Activated effector memory CD4-positive, alpha-beta T cell treated with anti-CD3 and anti-CD28 coated beads, Interleukin-2, amount 50 U/mL, for 16 hours (primary cell): ENCODE measurements at regions not wholly inside any gene's neighbourhood (a gene's known extent, or its start where the extent isn't known, plus 50 kb on each side); places are given as distances from the start of the nearest gene placed in this dataset.
"Not testable (repeated sequence)": the region's sequence is repeated elsewhere in the genome, so short reads cannot be mapped to it uniquely, and the experiment has no call there.

Source experiments
- DNase-seq: peaks from one replicate; pipeline ENCODE4 v3.0.0-alpha.2; 2020

- DNase-seq, result no peak
Observed at GRCh38 chr1:93773049-93773838, 91.6 kb upstream of the BCAR3 start.

DNA sequence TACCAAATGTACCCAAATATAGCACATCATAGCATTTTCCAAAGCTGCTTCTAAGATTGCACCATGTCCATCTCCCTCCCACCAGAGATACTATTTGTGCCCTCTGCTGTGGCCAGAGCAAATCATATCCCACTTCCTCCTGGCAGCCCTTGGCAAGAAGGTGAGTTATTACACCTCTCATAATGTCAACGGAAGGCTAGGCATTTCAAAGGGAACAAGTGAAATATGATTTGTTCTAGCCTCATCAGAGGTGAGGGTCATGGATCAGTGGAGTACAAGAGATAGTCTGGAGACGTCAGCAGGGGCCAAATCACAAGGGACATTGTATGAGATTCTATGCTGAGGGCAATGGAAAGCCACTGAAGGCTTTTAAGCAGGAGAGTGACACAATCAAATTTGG is 90.2 kb upstream of the BCAR3 start:
- no peak for DNase-seq

DNA sequence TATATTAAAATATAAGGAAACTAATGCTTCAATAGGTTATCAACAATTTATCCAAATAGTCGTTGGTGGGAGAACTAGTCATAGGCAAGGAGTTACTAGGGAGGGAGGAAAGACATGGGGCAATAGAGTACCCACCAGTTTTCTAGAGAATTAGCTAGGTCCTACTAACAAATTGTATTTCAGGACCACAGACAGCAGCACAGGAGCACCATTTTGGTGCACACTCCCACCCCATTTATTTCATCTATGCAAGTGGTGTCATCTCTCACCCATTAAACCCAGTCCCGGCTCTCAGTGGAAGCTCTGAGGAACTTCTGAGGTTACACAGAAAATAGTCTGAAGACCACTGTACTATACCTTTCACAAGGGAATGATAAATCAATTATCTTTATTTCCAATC is 89.0 kb upstream of the BCAR3 start:
- DNase-seq, result no peak

GRCh38 chr1:93769777-93770176 is 88.1 kb upstream of the BCAR3 start:
- DNase-seq, result no peak

DNA sequence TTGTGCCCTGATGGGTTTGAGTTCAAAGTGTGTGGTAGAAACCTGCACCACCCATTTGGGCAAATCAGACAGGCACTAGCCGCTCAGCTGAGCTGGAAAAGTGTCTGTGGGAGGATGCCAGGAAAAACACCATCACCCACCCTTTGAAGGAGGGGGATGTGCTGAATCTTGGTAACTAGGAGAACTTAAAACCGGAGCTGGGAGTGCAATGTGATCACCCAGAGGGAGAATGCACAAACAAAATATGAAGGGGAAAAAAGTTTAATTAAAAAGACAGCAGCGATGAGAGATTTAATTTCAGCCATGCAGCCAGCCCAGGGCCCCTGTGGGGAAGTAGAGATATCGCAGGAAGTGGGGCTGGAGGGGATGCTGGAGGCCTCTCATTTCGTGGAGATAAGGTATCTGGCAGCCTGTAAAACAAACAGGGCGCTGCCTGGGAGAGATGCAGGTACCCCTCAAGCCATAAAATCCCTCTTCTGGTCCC is 86.8 kb upstream of the BCAR3 start:
- DNase-seq, result no peak

- no peak for DNase-seq
Observed at GRCh38 chr1:93766451-93766850, 84.8 kb upstream of the BCAR3 start.

DNA sequence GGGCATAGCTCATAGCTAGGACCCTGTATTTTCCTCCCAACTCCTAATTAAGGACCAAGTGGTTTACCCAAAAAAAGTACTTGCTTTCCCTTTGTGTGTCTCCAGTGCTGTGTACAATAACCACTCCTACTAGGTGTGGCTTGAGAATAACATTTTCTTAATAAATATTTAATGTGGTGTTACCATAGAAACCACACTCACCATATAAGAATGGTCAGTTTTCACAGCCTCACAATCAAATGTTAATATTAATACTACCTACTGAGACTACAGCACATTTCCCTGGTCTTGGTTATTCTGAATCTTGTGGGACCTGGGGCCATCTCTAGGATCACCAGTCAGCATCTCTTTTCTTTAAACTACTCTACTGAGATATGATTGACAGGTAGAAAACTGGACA is 83.5 kb upstream of the BCAR3 start:
- no peak for DNase-seq

DNA sequence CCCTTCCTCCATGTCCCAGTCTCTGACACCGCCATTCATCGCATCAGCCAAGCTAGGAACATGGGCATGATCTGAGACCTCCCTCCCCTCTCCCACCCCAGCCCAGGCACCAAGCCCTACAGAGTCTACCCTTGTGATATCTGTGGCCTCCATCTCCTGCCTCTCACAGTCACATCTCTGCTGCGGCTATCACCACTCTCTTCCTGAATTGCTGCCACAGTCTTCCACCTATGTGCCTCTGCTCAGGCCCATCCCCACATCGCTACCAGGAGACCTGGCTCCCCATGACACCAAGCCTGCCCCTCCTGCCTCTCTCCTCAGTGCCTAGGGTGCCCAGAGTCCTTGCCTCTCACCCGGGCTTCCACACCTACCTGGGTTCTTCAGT is 82.7 kb upstream of the BCAR3 start:
- no peak for DNase-seq

DNA sequence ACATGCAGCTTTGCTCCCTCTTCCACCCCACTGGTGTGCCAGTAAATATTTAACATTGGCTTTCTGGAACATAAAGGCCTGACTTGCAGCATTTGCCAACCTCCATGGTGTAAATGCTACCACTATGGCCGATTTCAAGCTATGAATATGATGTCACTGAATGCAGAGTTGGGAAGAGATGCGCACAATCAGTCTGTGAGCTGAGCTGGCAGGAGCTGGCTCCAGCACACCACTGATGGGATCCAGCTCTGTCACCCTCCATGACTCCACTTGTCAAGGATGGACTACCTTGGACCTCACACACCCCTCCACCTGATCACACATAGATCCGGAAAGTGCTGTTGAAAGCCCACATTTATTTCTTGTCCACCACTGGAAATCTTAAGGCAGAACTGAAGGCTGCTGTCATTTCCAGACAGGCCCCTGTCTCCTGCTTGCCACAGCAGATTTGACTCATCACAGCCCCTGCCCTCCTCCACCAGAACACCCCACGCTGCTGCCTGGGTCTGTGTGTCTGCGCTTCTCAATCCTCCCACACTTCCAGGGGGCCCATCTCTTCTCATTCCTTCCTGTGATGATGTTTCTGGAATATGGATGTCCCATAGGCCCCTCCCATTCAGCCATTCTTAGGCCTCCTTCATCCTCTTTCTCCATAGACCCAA is 82.2 kb upstream of the BCAR3 start:
- no peak for DNase-seq

DNA sequence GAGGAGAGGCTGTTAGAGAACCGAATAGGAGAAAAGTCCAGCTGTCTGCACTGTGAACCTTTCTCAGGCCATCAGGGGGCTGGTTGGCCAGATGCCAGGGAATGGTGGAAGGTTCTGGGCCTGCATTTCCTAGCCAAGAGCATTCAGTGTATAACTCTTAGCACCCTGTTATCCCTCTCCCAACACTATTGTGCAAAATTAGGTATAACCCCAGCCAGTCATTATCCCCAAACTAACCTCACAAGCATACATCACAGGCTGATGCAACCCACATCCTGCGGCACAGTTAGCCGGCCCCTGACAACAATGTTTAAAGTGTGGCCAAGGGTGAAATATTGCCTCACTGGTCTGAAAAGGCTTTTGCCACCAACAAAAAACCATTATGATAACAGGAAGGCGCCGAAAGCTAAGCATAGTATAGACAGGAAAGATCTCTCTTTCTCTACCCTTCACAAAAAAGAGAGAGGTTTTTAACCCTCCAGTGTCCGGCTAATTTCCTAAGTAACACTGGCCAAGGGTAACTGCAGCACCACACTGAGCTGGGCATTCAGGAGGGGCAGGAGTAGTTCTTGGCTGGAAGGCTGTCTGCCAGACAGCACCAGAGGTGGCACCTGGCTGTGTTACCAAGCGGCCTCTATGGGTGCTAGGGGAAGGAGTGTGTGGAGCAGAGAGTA is 77.3 kb upstream of the BCAR3 start:
- DNase-seq, result no peak

GRCh38 chr1:93757256-93758036 is 75.8 kb upstream of the BCAR3 start:
- DNase-seq, result no peak

- DNase-seq, result no peak
Observed at GRCh38 chr1:93756657-93757056, 75.0 kb upstream of the BCAR3 start.

GRCh38 chr1:93755251-93755715 is 73.6 kb upstream of the BCAR3 start:
- DNase-seq, result not testable (repeated sequence)

DNA sequence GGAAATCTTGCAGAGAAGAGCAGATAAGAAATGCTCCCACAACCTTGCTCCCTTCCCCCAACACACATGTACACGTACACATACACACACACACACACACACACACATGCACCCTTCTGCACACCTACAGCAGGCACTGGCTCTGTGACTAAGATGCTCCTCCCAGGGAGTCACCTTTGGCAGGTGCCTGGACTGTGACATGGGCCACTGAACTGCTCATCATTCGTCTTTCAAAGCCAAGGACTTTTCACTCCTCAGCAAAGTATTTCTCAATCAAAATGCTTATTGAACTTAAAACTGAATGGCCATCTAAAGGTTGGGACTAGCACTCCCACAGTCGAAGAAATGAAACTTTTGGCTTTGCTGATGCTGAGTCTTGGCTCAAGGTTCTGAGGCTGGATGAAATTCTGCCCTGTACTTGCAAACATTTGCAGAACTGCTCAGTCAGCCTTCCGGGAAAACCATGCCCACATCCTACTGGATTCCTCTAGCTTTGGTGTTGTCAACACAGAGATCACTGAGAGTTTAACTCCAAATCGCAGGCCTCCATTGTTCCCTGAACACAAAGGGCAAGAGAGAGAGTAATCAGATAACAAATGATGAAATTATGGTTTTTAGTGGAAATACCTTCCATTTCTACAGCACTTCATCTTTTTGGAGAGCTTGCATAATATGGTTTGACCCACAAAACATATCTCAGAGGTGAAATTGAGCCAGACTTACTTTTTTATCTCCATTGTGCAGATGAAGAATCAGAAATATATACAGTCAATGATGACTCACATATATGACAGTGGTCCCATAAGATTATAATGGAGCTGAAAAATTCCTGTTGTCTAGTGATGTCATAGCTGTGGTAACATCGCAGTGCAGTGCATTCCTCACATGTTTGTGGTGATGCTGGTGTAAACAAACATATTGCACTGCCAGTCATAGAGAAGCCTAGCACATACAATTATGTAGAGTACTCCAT is 72.4 kb upstream of the BCAR3 start:
- no peak for DNase-seq

- no peak for DNase-seq
Observed at GRCh38 chr1:93751377-93752250, 70.0 kb upstream of the BCAR3 start.

DNA sequence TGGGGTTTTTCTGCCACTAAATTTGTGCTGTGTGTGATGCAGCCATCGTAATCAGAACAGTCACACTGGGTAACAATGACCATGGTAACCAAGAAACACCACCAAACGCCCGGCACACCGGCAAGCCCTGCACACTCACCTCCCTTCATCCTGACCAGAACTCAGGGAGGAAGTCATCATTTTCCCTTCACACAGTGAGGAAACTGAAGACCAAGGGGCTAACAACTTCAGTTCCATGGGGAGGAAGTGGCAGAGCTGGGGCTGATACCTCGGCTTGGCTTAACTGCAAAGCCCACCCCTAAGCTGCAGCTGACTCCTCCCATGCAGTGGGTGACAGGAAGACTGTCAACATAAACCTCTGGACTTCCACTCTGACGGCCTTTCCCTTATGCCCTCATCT is 69.3 kb upstream of the BCAR3 start:
- DNase-seq, result no peak

GRCh38 chr1:93749894-93750301 is 68.3 kb upstream of the BCAR3 start:
- no peak for DNase-seq

DNA sequence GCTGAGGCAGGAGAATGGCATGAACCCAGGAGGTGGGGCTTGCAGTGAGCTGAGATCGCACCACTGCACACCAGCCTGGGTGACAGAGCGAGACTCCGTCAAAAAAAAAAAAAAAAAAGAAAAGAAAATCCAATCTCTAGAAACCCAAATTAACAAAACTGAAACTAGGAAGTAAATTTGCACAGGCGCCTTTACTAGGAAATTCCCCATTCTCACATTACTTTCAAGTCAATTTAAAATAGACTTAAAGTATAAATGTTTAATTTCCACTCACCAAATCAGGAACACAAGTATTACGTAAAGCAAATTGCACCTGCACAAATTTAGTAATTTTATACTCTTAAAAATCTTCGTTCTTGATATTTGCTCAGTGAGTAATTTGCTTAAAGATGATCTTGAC is 67.8 kb upstream of the BCAR3 start:
- no peak for DNase-seq

DNA sequence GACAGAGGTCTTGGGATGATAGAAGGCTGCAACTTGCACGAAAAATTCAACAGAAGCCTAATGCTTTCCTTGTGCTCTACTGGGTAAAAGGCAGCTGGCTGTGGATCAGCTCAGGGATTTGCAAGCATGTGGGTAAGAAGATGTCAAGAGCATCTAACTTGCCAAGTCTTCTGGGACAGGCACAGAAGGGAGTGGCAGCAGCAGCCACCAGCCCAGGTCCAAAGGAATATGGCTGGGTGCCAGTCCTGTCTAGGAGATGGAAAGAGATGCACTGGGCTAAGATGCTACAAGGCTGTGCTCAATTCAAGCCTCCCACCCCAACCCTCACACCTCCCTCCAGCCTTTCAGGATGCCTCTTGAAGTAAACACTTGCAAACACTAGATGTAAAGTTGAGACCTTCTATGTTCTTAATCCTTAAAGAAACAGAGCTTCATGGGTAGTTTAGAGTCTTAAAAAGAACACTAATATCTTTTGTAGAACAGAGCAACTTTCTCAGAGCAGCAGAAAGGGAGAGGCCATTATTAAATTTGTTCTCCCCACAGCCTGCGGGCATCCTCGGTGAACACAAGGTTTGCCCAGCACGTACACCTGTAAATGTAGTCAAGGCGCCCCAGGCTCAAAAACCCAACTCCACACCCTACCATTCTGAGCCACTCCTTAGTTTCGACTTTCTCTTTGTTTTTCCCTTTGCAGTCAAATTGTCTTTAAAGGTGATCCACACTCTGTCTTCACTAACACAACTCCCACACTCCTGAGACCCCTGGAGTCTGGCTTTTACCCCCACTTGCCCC is 64.6 kb upstream of the BCAR3 start:
- no peak for DNase-seq
